SK-N-SH treated with all-trans-retinoic acid at 6 μM for 48 hours (cell line): ENCODE measurements at regions not wholly inside any gene's neighbourhood (a gene's known extent, or its start where the extent isn't known, plus 50 kb on each side); places are given as distances from the start of the nearest gene placed in this dataset.

Experiments
- ATAC-seq: fragments of 200-7000 bp; cut with Tn5 transposase; 3 replicates; pipeline ENCODE4 v1.9.1; 2020; ENCODE audit warnings: mild to moderate bottlenecking, moderate library complexity
- ARNTL ChIP-seq: fragments of 450-650 bp; formaldehyde crosslinking; IDR thresholded peaks from 2 replicates; pipeline ENCODE4 v1.5.0; 2020; ENCODE audit warnings: low read depth, mild to moderate bottlenecking, moderate library complexity, borderline replicate concordance
- BACH2 ChIP-seq: fragments of 250-450 bp; sonication (Bioruptor Pico); IDR thresholded peaks from 2 replicates; pipeline ENCODE4 v1.9.0; 2021; ENCODE audit warnings: mild to moderate bottlenecking, borderline replicate concordance
- CREB5 ChIP-seq: fragments of 250-450 bp; sonication (Bioruptor Pico); IDR thresholded peaks from 2 replicates; pipeline ENCODE4 v1.5.1; 2020; ENCODE audit warnings: low read depth, mild to moderate bottlenecking, moderate library complexity
- CSDC2 ChIP-seq: fragments of 250-450 bp; sonication (Bioruptor Pico); IDR thresholded peaks from 2 replicates; pipeline ENCODE4 v1.5.0; 2020; ENCODE audit warnings: mild to moderate bottlenecking, moderate library complexity
- CSRNP3 ChIP-seq: fragments of 250-450 bp; sonication (Bioruptor Pico); IDR thresholded peaks from 2 replicates; pipeline ENCODE4 v1.5.1; 2021; ENCODE audit warnings: mild to moderate bottlenecking, moderate library complexity
- ESRRG ChIP-seq: fragments of 250-450 bp; sonication (Bioruptor Pico); IDR thresholded peaks from 2 replicates; pipeline ENCODE4 v1.6.1; 2021; ENCODE audit warnings: mild to moderate bottlenecking
- GLIS3 ChIP-seq: fragments of 250-450 bp; sonication (Bioruptor Pico); IDR thresholded peaks from 2 replicates; pipeline ENCODE4 v1.5.0; 2020; ENCODE audit warnings: mild to moderate bottlenecking, moderate library complexity
- ISL1 ChIP-seq: fragments of 250-450 bp; sonication (Bioruptor Pico); IDR thresholded peaks from 2 replicates; pipeline ENCODE4 v2.1.2; 2022; ENCODE audit warnings: mild to moderate bottlenecking, moderate library complexity
- PATZ1 ChIP-seq: fragments of 250-450 bp; sonication (Bioruptor Pico); IDR thresholded peaks from 2 replicates; pipeline ENCODE4 v1.8.0; 2020; ENCODE audit warnings: mild to moderate bottlenecking, moderate library complexity, borderline replicate concordance
- POU6F1 ChIP-seq: fragments of 250-450 bp; sonication (Bioruptor Pico); IDR thresholded peaks from 2 replicates; pipeline ENCODE4 v1.8.0; 2021; ENCODE audit warnings: low read depth, mild to moderate bottlenecking, moderate library complexity, borderline replicate concordance
- PPARA ChIP-seq: fragments of 250-450 bp; sonication (Bioruptor Pico); IDR thresholded peaks from 2 replicates; pipeline ENCODE4 v1.5.0; 2020; ENCODE audit warnings: mild to moderate bottlenecking, borderline replicate concordance
- RARB ChIP-seq: fragments of 250-450 bp; sonication (Bioruptor Pico); IDR thresholded peaks from 2 replicates; pipeline ENCODE4 v1.8.0; 2021; ENCODE audit warnings: mild to moderate bottlenecking, moderate library complexity
- SNAI2 ChIP-seq: fragments of 250-450 bp; sonication (Bioruptor Pico); IDR thresholded peaks from 2 replicates; pipeline ENCODE4 v1.5.0; 2020; ENCODE audit warnings: mild to moderate bottlenecking, moderate library complexity
- TCF4 ChIP-seq: fragments of 250-450 bp; sonication (Bioruptor Pico); IDR thresholded peaks from 2 replicates; pipeline ENCODE4 v1.8.0; 2021; ENCODE audit warnings: mild to moderate bottlenecking, moderate library complexity, borderline replicate concordance
- TOX ChIP-seq: fragments of 250-450 bp; sonication (Bioruptor Pico); IDR thresholded peaks from 2 replicates; pipeline ENCODE4 v1.8.0; 2021; ENCODE audit warnings: mild to moderate bottlenecking, moderate library complexity, borderline replicate concordance
- TSHZ2 ChIP-seq: fragments of 250-450 bp; sonication (Bioruptor Pico); IDR thresholded peaks from 2 replicates; pipeline ENCODE4 v1.5.0; 2020; ENCODE audit warnings: mild to moderate bottlenecking, moderate library complexity
- ZC3H10 ChIP-seq: fragments of 250-450 bp; sonication (Bioruptor Pico); IDR thresholded peaks from 2 replicates; pipeline ENCODE4 v1.5.1; 2021; ENCODE audit warnings: mild to moderate bottlenecking, moderate library complexity
- ZFP3 ChIP-seq: fragments of 250-450 bp; sonication (Bioruptor Pico); IDR thresholded peaks from 2 replicates; pipeline ENCODE4 v1.5.0; 2020; ENCODE audit warnings: mild to moderate bottlenecking, moderate library complexity
- ZFP30 ChIP-seq: fragments of 450-650 bp; formaldehyde crosslinking; IDR thresholded peaks from 2 replicates; pipeline ENCODE4 v1.5.0; 2022; ENCODE audit warnings: mild to moderate bottlenecking, moderate library complexity
- ZNF565 ChIP-seq: fragments of 450-650 bp; formaldehyde crosslinking; conservative IDR thresholded peaks from 2 replicates; pipeline ENCODE4 v1.5.0; 2020; ENCODE audit warnings: low read depth, mild to moderate bottlenecking, moderate library complexity
- ZNF70 ChIP-seq: fragments of 450-650 bp; formaldehyde crosslinking; IDR thresholded peaks from 2 replicates; pipeline ENCODE4 v1.5.0; 2020; ENCODE audit warnings: mild to moderate bottlenecking, moderate library complexity
- ZNF8 ChIP-seq: fragments of 450-650 bp; formaldehyde crosslinking; IDR thresholded peaks from 2 replicates; pipeline ENCODE4 v1.5.0; 2020; ENCODE audit warnings: mild to moderate bottlenecking, moderate library complexity

GRCh38 chr5:96573513-96573894, 88.7 kb upstream of the CAST start:
- no peak for TF ChIP-seq ZC3H10 (CRISPR knock-in tag)
- TF ChIP-seq ARNTL = no peak
- no peak for TF ChIP-seq ZNF70 (CRISPR knock-in tag)
- no peak for TF ChIP-seq ZNF565 (CRISPR knock-in tag)
- no peak for TF ChIP-seq CREB5 (CRISPR knock-in tag)
- TF ChIP-seq TOX = no peak
- TF ChIP-seq TCF4 (CRISPR knock-in tag) = no peak
- no peak for TF ChIP-seq CSDC2 (CRISPR knock-in tag)
- no peak for TF ChIP-seq ZFP3 (CRISPR knock-in tag)
- no peak for ATAC-seq

GRCh38 chr5:96576876-96577275, 85.3 kb upstream of the CAST start:
- TF ChIP-seq CSDC2 (CRISPR knock-in tag) (no peak), TOX (no peak), ZNF70 (CRISPR knock-in tag) (no peak), SNAI2 (CRISPR knock-in tag) (no peak)
- ATAC-seq = no peak

- TF ChIP-seq BACH2 (CRISPR knock-in tag) (no peak), ESRRG (CRISPR knock-in tag) (no peak), TOX (no peak), TSHZ2 (CRISPR knock-in tag) (no peak), GLIS3 (CRISPR knock-in tag) (no peak), PPARA (CRISPR knock-in tag) (no peak), POU6F1 (no peak)
- TF ChIP-seq, all 23 proteins: peak for 0
- ATAC-seq = no peak
These were observed 84.3 kb upstream of the CAST start for GRCh38 chr5:96577909-96578308.

- no peak for ATAC-seq
- TF ChIP-seq ISL1 (CRISPR knock-in tag) (no peak), RARB (CRISPR knock-in tag) (no peak), GLIS3 (CRISPR knock-in tag) (no peak)
These were observed 82.5 kb upstream of the CAST start for GRCh38 chr5:96579711-96580110.

GRCh38 chr5:96582343-96582742, 79.8 kb upstream of the CAST start:
- ATAC-seq = peak; percentile 68
- no peak for TF ChIP-seq ARNTL
- TF ChIP-seq ZNF70 (CRISPR knock-in tag) = no peak
- no peak for TF ChIP-seq ESRRG (CRISPR knock-in tag)
- no peak for TF ChIP-seq ZFP30 (CRISPR knock-in tag)
- TF ChIP-seq TCF4 (CRISPR knock-in tag) = no peak
- no peak for TF ChIP-seq CSDC2 (CRISPR knock-in tag)
- TF ChIP-seq ZC3H10 (CRISPR knock-in tag) = no peak
- no peak for TF ChIP-seq RARB (CRISPR knock-in tag)
- TF ChIP-seq CREB5 (CRISPR knock-in tag) = no peak
- TF ChIP-seq PPARA (CRISPR knock-in tag) = no peak
- no peak for TF ChIP-seq PATZ1 (CRISPR knock-in tag)
- no peak for TF ChIP-seq POU6F1
- TF ChIP-seq CSRNP3 (CRISPR knock-in tag) = no peak
- no peak for TF ChIP-seq TOX
- no peak for TF ChIP-seq GLIS3 (CRISPR knock-in tag)
- no peak for TF ChIP-seq ZNF8
- TF ChIP-seq, all 23 proteins: peak for 0
